RWPE2 (cell line): ENCODE measurements at regions not wholly inside any gene's neighbourhood (a gene's known extent, or its start where the extent isn't known, plus 50 kb on each side); places are given as distances from the start of the nearest gene placed in this dataset.
A peak's percentile ranks its signal among the peaks of the same experiment; 100 is the strongest.
"Not testable (repeated sequence)": the region's sequence is repeated elsewhere in the genome, so short reads cannot be mapped to it uniquely, and the experiment has no call there.

Experiments used
- ATAC-seq: fragments of 200-7000 bp; cut with Tn5 transposase; 3 replicates; pipeline ENCODE4 v1.9.1; 2021; ENCODE audit warnings: low read depth
- DNase-seq: peaks from one replicate; pipeline ENCODE4 v3.0.0-alpha.2; 2020; ENCODE audit warnings: low spot score
- H3K27ac ChIP-seq: fragments of 450-650 bp; 2 replicates; pipeline ENCODE4 v1.5.1; 2017; ENCODE audit warnings: mild to moderate bottlenecking; ENCODE audit not compliant: poor library complexity, severe bottlenecking
- H3K27me3 ChIP-seq: fragments of 250-450 bp; sonication (Bioruptor Pico); 2 replicates; pipeline ENCODE4 v1.5.1; 2021; ENCODE audit warnings: mild to moderate bottlenecking, moderate library complexity; ENCODE audit not compliant: insufficient read depth, poor library complexity, severe bottlenecking
- H3K36me3 ChIP-seq: fragments of 250-450 bp; sonication (Bioruptor Pico); 2 replicates; pipeline ENCODE4 v1.5.1; 2020; ENCODE audit warnings: low read depth, mild to moderate bottlenecking, moderate library complexity
- H3K4me1 ChIP-seq: fragments of 250-450 bp; sonication (Bioruptor Pico); 2 replicates; pipeline ENCODE4 v1.5.1; 2021; ENCODE audit warnings: mild to moderate bottlenecking, moderate library complexity; ENCODE audit not compliant: insufficient read depth, poor library complexity, severe bottlenecking
- H3K4me3 ChIP-seq: fragments of 250-450 bp; sonication (Bioruptor Pico); 2 replicates; pipeline ENCODE4 v1.5.1; 2021; ENCODE audit warnings: mild to moderate bottlenecking, moderate library complexity; ENCODE audit not compliant: severe bottlenecking
- H3K9me3 ChIP-seq: fragments of 250-450 bp; sonication (Bioruptor Pico); 2 replicates; pipeline ENCODE4 v1.5.1; 2021; ENCODE audit warnings: mild to moderate bottlenecking, moderate library complexity; ENCODE audit not compliant: severe bottlenecking
- TF ChIP-seq, protein P1 (sequence below): fragments of 450-650 bp; IDR thresholded peaks from one replicate; pipeline ENCODE4 v1.5.1; 2017; ENCODE audit warnings: mild to moderate bottlenecking, moderate library complexity; ENCODE audit not compliant: poor library complexity, severe bottlenecking

DNA sequence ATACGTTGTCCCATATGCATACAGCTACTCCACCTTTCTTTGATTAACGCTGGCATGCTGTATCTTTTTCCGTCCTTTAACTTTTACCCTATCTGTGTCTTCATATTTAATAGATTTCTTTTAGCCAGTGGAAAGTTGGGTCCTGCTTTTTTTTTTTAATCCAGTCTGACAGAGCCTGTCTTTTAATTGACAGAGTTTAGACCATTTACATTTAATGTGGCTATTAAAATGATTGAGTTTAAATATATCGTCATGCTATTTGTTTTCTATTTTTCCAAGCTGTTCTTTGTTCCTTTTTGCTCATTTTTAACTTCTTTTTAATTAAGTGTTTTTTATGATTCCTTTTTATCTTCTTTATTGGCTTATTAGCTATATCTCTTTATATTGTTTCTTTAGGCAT lies 217.6 kb upstream of the NEBL start:
- ATAC-seq (no peak), DNase-seq (no peak)
- H3K27ac ChIP-seq: no peak overlapping the region
- no peak overlapping the region for H3K4me3 ChIP-seq
- no peaks in the 10 kb centered on the region for H3K36me3 ChIP-seq
- H3K4me1 ChIP-seq: no peaks in the 10 kb centered on the region
- no peaks in the 10 kb centered on the region for H3K27me3 ChIP-seq
- H3K9me3 ChIP-seq: peaks cover 4% of the 10 kb centered on the region
- TF ChIP-seq, protein P1, sequence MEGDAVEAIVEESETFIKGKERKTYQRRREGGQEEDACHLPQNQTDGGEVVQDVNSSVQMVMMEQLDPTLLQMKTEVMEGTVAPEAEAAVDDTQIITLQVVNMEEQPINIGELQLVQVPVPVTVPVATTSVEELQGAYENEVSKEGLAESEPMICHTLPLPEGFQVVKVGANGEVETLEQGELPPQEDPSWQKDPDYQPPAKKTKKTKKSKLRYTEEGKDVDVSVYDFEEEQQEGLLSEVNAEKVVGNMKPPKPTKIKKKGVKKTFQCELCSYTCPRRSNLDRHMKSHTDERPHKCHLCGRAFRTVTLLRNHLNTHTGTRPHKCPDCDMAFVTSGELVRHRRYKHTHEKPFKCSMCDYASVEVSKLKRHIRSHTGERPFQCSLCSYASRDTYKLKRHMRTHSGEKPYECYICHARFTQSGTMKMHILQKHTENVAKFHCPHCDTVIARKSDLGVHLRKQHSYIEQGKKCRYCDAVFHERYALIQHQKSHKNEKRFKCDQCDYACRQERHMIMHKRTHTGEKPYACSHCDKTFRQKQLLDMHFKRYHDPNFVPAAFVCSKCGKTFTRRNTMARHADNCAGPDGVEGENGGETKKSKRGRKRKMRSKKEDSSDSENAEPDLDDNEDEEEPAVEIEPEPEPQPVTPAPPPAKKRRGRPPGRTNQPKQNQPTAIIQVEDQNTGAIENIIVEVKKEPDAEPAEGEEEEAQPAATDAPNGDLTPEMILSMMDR: no peak

DNA sequence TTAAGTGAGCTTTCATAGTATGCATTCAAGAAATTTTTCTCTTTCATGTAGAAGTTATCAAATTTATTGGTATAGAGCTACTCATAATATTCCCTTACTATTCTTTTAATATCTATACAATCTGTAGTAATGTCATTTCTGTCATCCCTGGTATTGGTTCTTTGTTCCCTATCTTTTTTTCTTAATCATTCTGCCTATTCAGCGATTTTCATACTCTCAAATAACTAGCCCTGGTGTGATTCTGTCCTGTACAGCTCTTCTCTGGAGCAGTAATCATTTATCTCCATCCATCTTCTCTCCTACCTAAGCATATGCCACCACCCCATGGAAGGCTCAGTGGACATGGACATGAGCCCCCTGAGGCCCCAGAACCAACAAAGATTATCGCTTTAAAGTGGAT lies 213.2 kb upstream of the NEBL start:
- Histone ChIP-seq H3K36me3 (no peaks in the 10 kb centered on the region), H3K27me3 (no peaks in the 10 kb centered on the region), H3K4me3 (no peak overlapping the region), H3K9me3 (peaks cover 4% of the 10 kb centered on the region), H3K27ac (no peak overlapping the region), H3K4me1 (no peaks in the 10 kb centered on the region)
- TF ChIP-seq, protein P1: no peak
- DNase-seq (no peak), ATAC-seq (no peak)

DNA sequence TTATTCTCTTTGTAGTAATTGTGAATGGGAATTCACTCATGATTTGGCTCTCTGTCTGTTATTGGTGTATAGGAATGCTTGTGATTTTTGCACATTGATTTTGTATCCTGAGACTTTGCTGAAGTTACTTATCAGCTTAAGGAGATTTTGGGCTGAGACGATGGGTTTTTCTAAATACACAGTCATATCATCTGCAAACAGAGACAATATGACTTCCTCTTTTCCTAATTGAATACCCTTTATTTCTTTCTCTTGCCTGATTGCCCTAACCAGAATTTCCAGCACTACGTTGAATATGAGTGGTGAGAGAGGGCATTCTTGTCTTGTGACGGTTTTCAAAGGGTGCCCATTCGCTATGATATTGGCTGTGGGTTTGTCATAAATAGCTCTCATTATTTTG lies 209.8 kb upstream of the NEBL start:
- not testable (repeated sequence) for H3K4me1 ChIP-seq, H3K4me3 ChIP-seq, H3K27ac ChIP-seq, H3K9me3 ChIP-seq, DNase-seq, H3K27me3 ChIP-seq, H3K36me3 ChIP-seq, ATAC-seq

DNA sequence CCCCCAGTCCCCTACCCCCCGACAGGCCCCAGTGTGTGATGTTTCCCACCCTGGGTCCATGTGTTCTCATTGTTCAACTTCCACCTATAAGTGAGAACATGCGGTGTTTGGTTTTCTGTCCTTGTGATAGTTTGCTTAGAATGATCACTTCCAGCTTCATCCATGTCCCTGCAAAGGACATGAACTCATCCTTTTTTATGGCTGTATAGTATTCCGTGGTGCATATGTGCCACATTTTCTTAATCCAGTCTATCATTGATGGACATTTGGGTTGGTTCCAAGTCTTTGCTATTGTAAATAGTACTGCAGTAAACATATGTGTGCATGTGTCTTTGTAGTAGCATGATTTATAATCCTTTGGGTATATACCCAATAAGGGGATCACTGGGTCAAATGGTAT lies 208.2 kb upstream of the NEBL start:
- H3K27ac ChIP-seq, H3K27me3 ChIP-seq, ATAC-seq, H3K9me3 ChIP-seq, H3K4me3 ChIP-seq, DNase-seq, H3K36me3 ChIP-seq: not testable (repeated sequence)
- peaks cover 11% of the 10 kb centered on the region for H3K4me1 ChIP-seq

DNA sequence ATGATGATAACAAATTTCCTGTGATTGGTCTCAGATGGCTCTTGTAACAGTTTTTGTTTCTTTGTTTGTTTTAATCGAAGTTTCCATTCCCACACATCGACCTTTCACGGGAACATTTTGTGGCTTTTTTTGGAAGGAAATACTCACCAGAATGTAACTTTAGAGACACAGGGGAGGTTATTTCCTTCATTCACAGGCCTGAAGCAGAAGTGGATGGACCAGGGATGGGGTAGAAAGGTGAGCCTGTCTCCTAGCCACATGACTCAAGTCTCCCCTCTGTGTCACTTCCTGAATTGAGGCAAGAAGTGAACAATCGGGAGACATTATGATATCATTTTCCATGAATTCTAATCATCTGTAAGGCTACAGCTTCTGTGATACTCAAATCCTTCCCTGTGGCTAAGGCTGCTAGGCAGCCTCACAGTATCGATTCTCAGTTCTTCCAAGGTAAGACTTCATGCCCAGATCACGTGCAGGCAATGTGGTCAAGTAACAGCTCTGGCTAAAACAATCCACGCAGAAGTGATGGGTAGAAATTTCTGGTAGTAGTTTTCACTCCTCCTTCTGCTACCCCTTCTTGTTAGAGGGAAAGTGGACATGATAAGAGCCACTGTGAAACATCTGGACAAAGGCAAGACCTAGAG lies 203.9 kb upstream of the NEBL start:
- Histone ChIP-seq H3K36me3 (no peaks in the 10 kb centered on the region), H3K9me3 (no peaks in the 10 kb centered on the region), H3K27ac (peak overlapping the region; percentile 81), H3K4me3 (no peak overlapping the region), H3K27me3 (no peaks in the 10 kb centered on the region), H3K4me1 (peaks cover 24% of the 10 kb centered on the region)
- DNase-seq (no peak), ATAC-seq (peak; percentile 75)
- TF ChIP-seq, protein P1: no peak

DNA sequence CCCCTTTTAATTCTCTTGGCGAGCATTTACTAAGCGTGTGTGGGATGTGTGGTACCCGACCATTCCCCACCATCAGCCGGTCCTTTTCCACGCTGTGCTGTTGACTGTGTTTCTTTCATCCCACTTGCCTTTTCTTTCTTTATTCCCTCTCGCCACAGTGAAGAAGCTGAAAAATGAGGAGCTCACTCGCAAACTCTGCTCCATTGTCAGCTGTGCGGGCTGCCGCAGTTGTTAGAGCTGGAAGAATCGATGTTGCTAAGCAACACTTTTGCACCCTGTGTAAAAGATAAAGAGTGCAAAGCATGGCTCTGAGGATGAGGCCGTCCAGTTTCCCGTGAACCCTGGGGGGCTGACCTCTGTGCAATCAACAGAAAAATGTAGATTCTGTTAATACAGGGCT lies 203.1 kb upstream of the NEBL start:
- H3K4me1 ChIP-seq: peaks cover 24% of the 10 kb centered on the region
- no peak for ATAC-seq
- no peaks in the 10 kb centered on the region for H3K27me3 ChIP-seq
- no peaks in the 10 kb centered on the region for H3K36me3 ChIP-seq
- no peaks in the 10 kb centered on the region for H3K9me3 ChIP-seq
- DNase-seq: no peak
- TF ChIP-seq, protein P1: no peak
- H3K4me3 ChIP-seq: no peak overlapping the region
- H3K27ac ChIP-seq: peak overlapping the region; percentile 81
